Left renal pelvis (tissue), 4 donors: ENCODE measurements at regions not wholly inside any gene's neighbourhood (a gene's known extent, or its start where the extent isn't known, plus 50 kb on each side); places are given as distances from the start of the nearest gene placed in this dataset.
A peak's percentile ranks its signal among the peaks of the same experiment; 100 is the strongest.
"Not testable (repeated sequence)": the region's sequence is repeated elsewhere in the genome, so short reads cannot be mapped to it uniquely, and the experiment has no call there.

Experiments
- DNase-seq, 4 donors: peaks; one replicate each; pipeline ENCODE4 v3.0.0-alpha.2; 2013; ENCODE audit warnings: low read depth in 4 of 4, low spot score in 3 of 4

- DNase-seq: no peak
Measured at GRCh38 chr16:59394526-59394925, 660.4 kb upstream of the GOT2 start.

- DNase-seq: no peak
Measured at GRCh38 chr16:59392911-59393310, 658.8 kb upstream of the GOT2 start.

- no peak for DNase-seq
Measured at GRCh38 chr16:59391617-59392364, 657.7 kb upstream of the GOT2 start.

- DNase-seq: peak; percentile 6 to 35 (median 29)
Measured at GRCh38 chr16:59385959-59386358, 651.8 kb upstream of the GOT2 start.

GRCh38 chr16:59385491-59385890, 651.4 kb upstream of the GOT2 start:
- no peak for DNase-seq

- DNase-seq: no peak
Measured at GRCh38 chr16:59373632-59374031, 639.5 kb upstream of the GOT2 start.

GRCh38 chr16:59370717-59371116, 636.6 kb upstream of the GOT2 start:
- no peak for DNase-seq

GRCh38 chr16:59369523-59369922, 635.4 kb upstream of the GOT2 start:
- DNase-seq: no peak

GRCh38 chr16:59368586-59368985, 634.5 kb upstream of the GOT2 start:
- no peak for DNase-seq

GRCh38 chr16:59356709-59357108, 622.6 kb upstream of the GOT2 start:
- no peak for DNase-seq

- DNase-seq: no peak
Measured at GRCh38 chr16:59356144-59356543, 622.0 kb upstream of the GOT2 start.

- DNase-seq: no peak
Measured at GRCh38 chr16:59355704-59356103, 621.6 kb upstream of the GOT2 start.

GRCh38 chr16:59351305-59351903, 617.3 kb upstream of the GOT2 start:
- no peak for DNase-seq

- no peak for DNase-seq
Measured at GRCh38 chr16:59350670-59351069, 616.6 kb upstream of the GOT2 start.

GRCh38 chr16:59342669-59343068, 608.6 kb upstream of the GOT2 start:
- DNase-seq: no peak

GRCh38 chr16:59341368-59341767, 607.3 kb upstream of the GOT2 start:
- DNase-seq: no peak

- no peak for DNase-seq
Measured at GRCh38 chr16:59339871-59340270, 605.8 kb upstream of the GOT2 start.

GRCh38 chr16:59336136-59336695, 602.1 kb upstream of the GOT2 start:
- no peak for DNase-seq

- DNase-seq: not testable (repeated sequence)
Measured at GRCh38 chr16:59331708-59332107, 597.6 kb upstream of the GOT2 start.

GRCh38 chr16:59330019-59330670, 596.0 kb upstream of the GOT2 start:
- no peak for DNase-seq

GRCh38 chr16:59328961-59329360, 594.8 kb upstream of the GOT2 start:
- no peak for DNase-seq

- no peak for DNase-seq
Measured at GRCh38 chr16:59327894-59328293, 593.8 kb upstream of the GOT2 start.
